IMR-90 (cell line): ENCODE measurements at regions not wholly inside any gene's neighbourhood (a gene's known extent, or its start where the extent isn't known, plus 50 kb on each side); places are given as distances from the start of the nearest gene placed in this dataset.

Experiments used
- ATAC-seq: fragments of 200-7000 bp; cut with Tn5 transposase; 2 replicates; pipeline ENCODE4 v1.9.1; 2020; ENCODE audit warnings: low read depth, mild to moderate bottlenecking, moderate library complexity
- BruUV-seq: library from RNA; stranded (reverse); fragments of 400-500 nt; replicated peaks from 2 replicates; lab custom pipeline; 2021; lab: Mats Ljungman, UMichigan
- CTCF ChIA-PET: fragments of 300-600 bp; formaldehyde crosslinking; extraction: SDS; loops from one replicate; lab custom pipeline; 2021; ENCODE audit warnings: antibody characterized with exemption; lab: Yijun Ruan, JAX
- POLR2A ChIA-PET: fragments of 300-600 bp; sonication (Branson Sonifier 250); formaldehyde crosslinking; loops from one replicate; lab custom pipeline; 2022; ENCODE audit warnings: antibody characterized with exemption; ENCODE audit not compliant: unreplicated experiment; lab: Charles Lee
- DNase-seq: peaks from one replicate; pipeline ENCODE4 v3.0.0; 2013
- H2AFZ ChIP-seq: replicated peaks from 2 replicates; pipeline ENCODE3; 2013; ENCODE audit warnings: low read length, mild to moderate bottlenecking; ENCODE audit not compliant: poor library complexity
- H2AK5ac ChIP-seq: 2 replicates; pipeline ENCODE4 v1.6.1; 2013; ENCODE audit warnings: low read depth, low read length, inconsistent platforms
- H2AK9ac ChIP-seq: replicated peaks from 2 replicates; pipeline ENCODE3; 2013; ENCODE audit warnings: mild to moderate bottlenecking, low read depth, low read length, moderate library complexity; ENCODE audit not compliant: poor library complexity
- H2BK120ac ChIP-seq: 2 replicates; pipeline ENCODE4 v1.6.1; 2013; ENCODE audit warnings: low read depth, low read length, inconsistent platforms
- H2BK15ac ChIP-seq: 3 replicates; pipeline ENCODE4 v1.6.1; 2013; ENCODE audit warnings: low read depth, low read length, inconsistent platforms
- H2BK20ac ChIP-seq: 2 replicates; pipeline ENCODE4 v1.6.1; 2013; ENCODE audit warnings: low read depth, mild to moderate bottlenecking, inconsistent platforms, low read length, moderate library complexity
- H2BK5ac ChIP-seq: 2 replicates; pipeline ENCODE4 v1.6.1; 2013; ENCODE audit warnings: mild to moderate bottlenecking, low read depth, low read length, inconsistent platforms; ENCODE audit not compliant: poor library complexity, severe bottlenecking
- H3K14ac ChIP-seq: replicated peaks from 2 replicates; pipeline ENCODE4 v1.6.1; 2013; ENCODE audit warnings: low read depth, low read length, inconsistent platforms
- H3K18ac ChIP-seq: 2 replicates; pipeline ENCODE4 v1.6.1; 2013; ENCODE audit warnings: low read depth, low read length, control low read depth
- H3K23ac ChIP-seq: 2 replicates; pipeline ENCODE4 v1.6.1; 2013; ENCODE audit warnings: low read depth, low read length, inconsistent platforms
- H3K27ac ChIP-seq: 2 replicates; pipeline ENCODE4 v1.5.1; 2013; ENCODE audit warnings: mild to moderate bottlenecking, control low read depth, low read length; ENCODE audit not compliant: insufficient read depth
- H3K27me3 ChIP-seq: 2 replicates; pipeline ENCODE4 v1.6.1; 2013; ENCODE audit warnings: low read length; ENCODE audit not compliant: control insufficient read depth, insufficient read depth
- H3K36me3 ChIP-seq: 2 replicates; pipeline ENCODE4 v1.6.1; 2013; ENCODE audit warnings: low read length, mixed read lengths; ENCODE audit not compliant: control insufficient read depth, insufficient read depth
- H3K4ac ChIP-seq: 2 replicates; pipeline ENCODE4 v1.6.1; 2013; ENCODE audit warnings: low read depth, low read length, inconsistent platforms
- H3K4me1 ChIP-seq: 2 replicates; pipeline ENCODE4 v1.6.1; 2013; ENCODE audit warnings: low read length, mixed read lengths; ENCODE audit not compliant: control insufficient read depth, insufficient read depth
- H3K4me2 ChIP-seq: 2 replicates; pipeline ENCODE4 v1.6.1; 2013; ENCODE audit warnings: low read depth, mild to moderate bottlenecking, control low read depth, low read length, moderate library complexity
- H3K4me3 ChIP-seq: 2 replicates; pipeline ENCODE4 v1.5.1; 2013; ENCODE audit warnings: low read depth, mild to moderate bottlenecking, control low read depth, low read length, moderate library complexity; ENCODE audit not compliant: insufficient read depth
- H3K56ac ChIP-seq: 2 replicates; pipeline ENCODE4 v1.6.1; 2013; ENCODE audit warnings: low read length, inconsistent platforms; ENCODE audit not compliant: insufficient read depth; ENCODE audit errors: extremely low read depth
- H3K79me1 ChIP-seq, 2 experiments: 2 replicates each; pipeline ENCODE4 v1.6.1; 2013; ENCODE audit warnings: low read length in 2 of 2, inconsistent platforms in 1 of 2, low read depth in 1 of 2
- H3K9ac ChIP-seq: 2 replicates; pipeline ENCODE4 v1.6.1; 2013; ENCODE audit warnings: low read depth, low read length, control low read depth
- H3K9me1 ChIP-seq: 2 replicates; pipeline ENCODE4 v1.6.1; 2013; ENCODE audit warnings: low read length, inconsistent platforms; ENCODE audit not compliant: insufficient read depth
- H3K9me3 ChIP-seq: 2 replicates; pipeline ENCODE4 v1.6.1; 2013; ENCODE audit warnings: low read length; ENCODE audit not compliant: control insufficient read depth, insufficient read depth
- H4K20me1 ChIP-seq: 2 replicates; pipeline ENCODE4 v1.6.1; 2013; ENCODE audit warnings: low read length, inconsistent platforms; ENCODE audit not compliant: insufficient read depth
- H4K5ac ChIP-seq: 2 replicates; pipeline ENCODE4 v1.6.1; 2013; ENCODE audit warnings: mild to moderate bottlenecking, low read depth, low read length, control low read depth
- H4K8ac ChIP-seq, 2 experiments: 2 replicates each; pipeline ENCODE4 v1.6.1; 2013; ENCODE audit warnings: low read depth in 2 of 2, low read length in 2 of 2, control low read depth in 1 of 2, inconsistent platforms in 1 of 2
- H4K91ac ChIP-seq: 2 replicates; pipeline ENCODE4 v1.6.1; 2013; ENCODE audit warnings: low read depth, low read length, inconsistent platforms; ENCODE audit not compliant: insufficient read depth
- FOS ChIP-seq: fragments of 150-350 bp; IDR thresholded peaks from 2 replicates; pipeline ENCODE4 v1.6.1; 2016; ENCODE audit warnings: low read depth, low read length
- WGBS, 2 experiments: methylation state at CpG; one replicate each; pipeline versions ENCODE4 v1.1.5 to v1.1.7; 2013; ENCODE audit warnings: missing lambda C conversion rate in 2 of 2; ENCODE audit not compliant: insufficient read length in 1 of 2; ENCODE audit errors: extremely low coverage in 2 of 2; 5-methylcytosine and 5-hydroxymethylcytosine counted together
- dilution Hi-C: fragments of 300-500 bp; cut with HindIII; formaldehyde crosslinking; loops from one replicate; pipeline ENCODE4 v1.14.3; 2018; ENCODE audit warnings: low sequenced_read_pairs; ENCODE audit not compliant: unreplicated experiment
- in situ Hi-C: fragments of 300-500 bp; cut with MboI; formaldehyde crosslinking; loops from 3 replicates; pipeline ENCODE4 v1.14.3; 2019; ENCODE audit warnings: low sequenced_read_pairs, inconsistent platforms, mixed read lengths
- intact Hi-C: fragments of 100-400 bp; cut with micrococcal nuclease; formaldehyde crosslinking; loops from 2 replicates; pipeline ENCODE4 v1.10.0; 2022

DNA sequence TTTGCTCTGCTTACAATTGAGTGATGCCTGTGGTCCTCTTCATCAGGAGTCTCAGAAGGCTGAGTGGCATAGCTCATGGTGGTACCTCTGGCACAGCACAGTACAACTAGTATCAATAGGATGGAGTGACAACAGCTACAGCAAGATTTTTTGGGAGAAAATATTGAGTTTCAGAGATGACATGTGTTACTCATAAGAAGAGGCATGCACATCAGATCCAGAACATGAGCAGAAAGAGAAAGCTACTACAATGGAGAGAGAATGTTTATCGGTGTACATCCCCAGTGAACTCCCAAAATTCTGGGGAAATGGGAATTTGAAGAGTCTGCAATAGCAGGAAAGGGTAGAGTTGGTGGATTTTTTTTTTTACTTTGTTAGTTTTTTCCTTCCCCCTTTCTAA lies 130.5 kb upstream of the MB21D2 start:
- ATAC-seq (no peak), DNase-seq (no peak)
- H2BK5ac ChIP-seq: no peak overlapping the region
- no peak overlapping the region for H2AK5ac ChIP-seq
- H4K20me1 ChIP-seq: no peaks in the 10 kb centered on the region
- no peak overlapping the region for H4K8ac ChIP-seq
- in situ Hi-C loops: loop anchor here (25.0 kb wide), 1 partner anchor 486 kb away; no protein-coding TSS in a partner anchor
- no peak overlapping the region for H4K5ac ChIP-seq
- no peaks in the 10 kb centered on the region for H3K36me3 ChIP-seq
- no peak overlapping the region for H3K14ac ChIP-seq
- ChIA-PET CTCF (no interaction called here), POLR2A (no interaction called here)
- no peak overlapping the region for H4K91ac ChIP-seq
- H3K27me3 ChIP-seq: peaks cover 2% of the 10 kb centered on the region; the same call in 1 of the 2 replicates
- no peaks in the 10 kb centered on the region for H3K9me3 ChIP-seq
- no CpG with 5 or more reads among the region's 1 CpG for WGBS, 2 experiments
- no peak overlapping the region for H3K4me3 ChIP-seq
- intact Hi-C loops: no loop called here
- no peak overlapping the region for H2AFZ ChIP-seq
- H3K9me1 ChIP-seq: no peaks in the 10 kb centered on the region
- no peak overlapping the region for H3K23ac ChIP-seq
- H2BK20ac ChIP-seq: no peak overlapping the region
- H2BK120ac ChIP-seq: no peak overlapping the region
- H3K4me2 ChIP-seq: no peak overlapping the region
- H3K4me1 ChIP-seq: no peaks in the 10 kb centered on the region
- no peak overlapping the region for H3K56ac ChIP-seq
- H3K18ac ChIP-seq: no peak overlapping the region
- H2BK15ac ChIP-seq: no peak overlapping the region
- BruUV-seq: no TSS peak
- no peak overlapping the region for H3K27ac ChIP-seq
- TF ChIP-seq FOS: no peak
- H3K9ac ChIP-seq: no peak overlapping the region
- dilution Hi-C loops: no loop called here
- H3K4ac ChIP-seq: no peak overlapping the region
- no peaks in the 10 kb centered on the region for H3K79me1 ChIP-seq
- no peak overlapping the region for H2AK9ac ChIP-seq
